Mesendoderm (in vitro differentiated cells): ENCODE measurements at regions not wholly inside any gene's neighbourhood (a gene's known extent, or its start where the extent isn't known, plus 50 kb on each side); places are given as distances from the start of the nearest gene placed in this dataset.

Experiments
- DNase-seq: peaks from one replicate; pipeline ENCODE4 v3.0.0; 2013
- H2AK5ac ChIP-seq: 2 replicates; pipeline ENCODE4 v1.6.1; 2013; ENCODE audit warnings: low read length, inconsistent platforms
- H2BK120ac ChIP-seq: 2 replicates; pipeline ENCODE4 v1.6.1; 2013; ENCODE audit warnings: low read depth, mild to moderate bottlenecking, low read length, moderate library complexity, mixed read lengths
- H2BK15ac ChIP-seq: replicated peaks from 2 replicates; pipeline ENCODE4 v1.6.1; 2013; ENCODE audit warnings: low read depth, mild to moderate bottlenecking, moderate library complexity
- H2BK5ac ChIP-seq: 2 replicates; pipeline ENCODE4 v1.6.1; 2013; ENCODE audit warnings: low read length, inconsistent platforms
- H3K18ac ChIP-seq: 2 replicates; pipeline ENCODE4 v1.6.1; 2013; ENCODE audit warnings: mild to moderate bottlenecking, low read length, mixed read lengths
- H3K23ac ChIP-seq: one replicate; pipeline ENCODE4 v1.6.1; 2013; ENCODE audit warnings: low read length
- H3K27ac ChIP-seq: 2 replicates; pipeline ENCODE4 v1.5.1; 2013; ENCODE audit warnings: low read depth, mild to moderate bottlenecking, inconsistent platforms, low read length, moderate library complexity
- H3K27me3 ChIP-seq: 2 replicates; pipeline ENCODE4 v1.6.1; 2013; ENCODE audit warnings: low read length, control low read depth, mild to moderate bottlenecking, inconsistent platforms; ENCODE audit not compliant: insufficient read depth, poor library complexity
- H3K36me3 ChIP-seq: 2 replicates; pipeline ENCODE4 v1.6.1; 2013; ENCODE audit warnings: low read length, inconsistent platforms; ENCODE audit not compliant: control insufficient read depth, insufficient read depth
- H3K4ac ChIP-seq: one replicate; pipeline ENCODE4 v1.6.1; 2013; ENCODE audit warnings: low read depth, mild to moderate bottlenecking, low read length, moderate library complexity
- H3K4me1 ChIP-seq: 2 replicates; pipeline ENCODE4 v1.6.1; 2013; ENCODE audit warnings: low read depth, low read length, inconsistent platforms; ENCODE audit not compliant: control insufficient read depth
- H3K4me2 ChIP-seq: 2 replicates; pipeline ENCODE4 v1.6.1; 2013; ENCODE audit warnings: low read length
- H3K4me3 ChIP-seq: 2 replicates; pipeline ENCODE4 v1.5.1; 2013; ENCODE audit warnings: mild to moderate bottlenecking, low read length
- H3K56ac ChIP-seq: one replicate; pipeline ENCODE4 v1.6.1; 2013; ENCODE audit warnings: low read length
- H3K79me1 ChIP-seq: 2 replicates; pipeline ENCODE4 v1.6.1; 2013; ENCODE audit warnings: low read length, inconsistent platforms
- H3K79me2 ChIP-seq: 2 replicates; pipeline ENCODE4 v1.6.1; 2013; ENCODE audit warnings: mild to moderate bottlenecking, low read length; ENCODE audit not compliant: control insufficient read depth, insufficient read depth
- H3K9ac ChIP-seq: 2 replicates; pipeline ENCODE4 v1.6.1; 2013; ENCODE audit warnings: low read length, inconsistent platforms
- H4K5ac ChIP-seq: one replicate; pipeline ENCODE4 v1.6.1; 2013; ENCODE audit warnings: low read length
- H4K8ac ChIP-seq: one replicate; pipeline ENCODE4 v1.6.1; 2013; ENCODE audit warnings: low read depth, mild to moderate bottlenecking, control low read depth, low read length, moderate library complexity
- WGBS: extraction: QIAGEN DNeasy Blood & Tissue Kit; methylation state at CpG from one replicate; pipeline ENCODE4 v1.1.7; 2013; ENCODE audit warnings: low lambda C conversion rate, missing lambda C conversion rate; ENCODE audit not compliant: insufficient coverage; ENCODE audit errors: extremely low coverage; 5-methylcytosine and 5-hydroxymethylcytosine counted together

GRCh38 chr21:27139526-27139925 is 172.6 kb upstream of the ADAMTS5 start:
- H3K36me3 ChIP-seq: no peaks in the 10 kb centered on the region
- no peak overlapping the region for H2BK120ac ChIP-seq
- H3K18ac ChIP-seq: no peak overlapping the region
- H3K27ac ChIP-seq: no peak overlapping the region
- H2BK5ac ChIP-seq: no peak overlapping the region
- no peaks in the 10 kb centered on the region for H3K27me3 ChIP-seq
- no peak overlapping the region for H3K56ac ChIP-seq
- no peak overlapping the region for H4K5ac ChIP-seq
- H3K4ac ChIP-seq: no peak overlapping the region
- no peak overlapping the region for H2BK15ac ChIP-seq
- H3K4me2 ChIP-seq: no peak overlapping the region
- no peaks in the 10 kb centered on the region for H3K79me1 ChIP-seq
- H3K4me3 ChIP-seq: no peak overlapping the region
- no peaks in the 10 kb centered on the region for H3K4me1 ChIP-seq
- H3K9ac ChIP-seq: no peak overlapping the region
- no peak overlapping the region for H3K23ac ChIP-seq
- H3K79me2 ChIP-seq: no peaks in the 10 kb centered on the region
- no peak for DNase-seq
- H2AK5ac ChIP-seq: no peak overlapping the region
- no peak overlapping the region for H4K8ac ChIP-seq

DNA sequence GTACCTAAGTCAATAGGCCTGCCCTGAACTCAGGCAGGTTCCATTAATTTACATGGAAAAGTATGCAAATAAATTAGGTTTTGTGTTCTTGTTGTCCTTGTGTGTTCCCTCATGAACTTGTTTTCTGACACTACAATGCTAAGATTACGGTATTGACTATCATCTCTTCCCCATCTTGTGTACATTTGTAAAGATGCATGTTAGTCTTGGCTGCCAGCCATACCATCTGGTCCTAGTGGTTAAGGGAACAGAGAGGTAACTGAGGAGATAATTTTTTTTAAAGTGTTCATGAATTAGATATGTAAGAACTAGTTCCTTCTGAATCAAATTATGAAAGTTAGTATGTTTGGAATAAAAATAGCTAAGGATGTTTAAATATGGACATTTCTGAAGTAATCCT is 167.6 kb upstream of the ADAMTS5 start:
- no peak overlapping the region for H3K4me3 ChIP-seq
- H2BK120ac ChIP-seq: no peak overlapping the region
- H3K23ac ChIP-seq: no peak overlapping the region
- H4K5ac ChIP-seq: no peak overlapping the region
- H3K36me3 ChIP-seq: no peaks in the 10 kb centered on the region
- DNase-seq: no peak
- H4K8ac ChIP-seq: no peak overlapping the region
- H3K79me1 ChIP-seq: no peaks in the 10 kb centered on the region
- WGBS: no CpG with 5 or more reads among the region's 1 CpG
- H3K56ac ChIP-seq: no peak overlapping the region
- H3K27me3 ChIP-seq: no peaks in the 10 kb centered on the region
- H3K4me1 ChIP-seq: no peaks in the 10 kb centered on the region
- H3K79me2 ChIP-seq: no peaks in the 10 kb centered on the region
- H3K27ac ChIP-seq: no peak overlapping the region
- no peak overlapping the region for H3K4me2 ChIP-seq
- no peak overlapping the region for H3K4ac ChIP-seq
- H2BK15ac ChIP-seq: no peak overlapping the region
- H2BK5ac ChIP-seq: no peak overlapping the region
- H2AK5ac ChIP-seq: no peak overlapping the region
- H3K18ac ChIP-seq: no peak overlapping the region
- H3K9ac ChIP-seq: no peak overlapping the region

GRCh38 chr21:27132266-27132665 is 165.4 kb upstream of the ADAMTS5 start:
- Histone ChIP-seq H3K4me3 (no peak overlapping the region), H3K36me3 (no peaks in the 10 kb centered on the region), H4K5ac (no peak overlapping the region), H2BK5ac (no peak overlapping the region), H3K27me3 (no peaks in the 10 kb centered on the region), H2BK15ac (no peak overlapping the region), H2AK5ac (no peak overlapping the region), H3K56ac (no peak overlapping the region), H3K4me1 (no peaks in the 10 kb centered on the region), H3K9ac (no peak overlapping the region), H4K8ac (no peak overlapping the region), H3K79me1 (no peaks in the 10 kb centered on the region), H3K4ac (no peak overlapping the region), H3K4me2 (no peak overlapping the region), H3K27ac (no peak overlapping the region), H3K79me2 (no peaks in the 10 kb centered on the region), H3K23ac (no peak overlapping the region), H2BK120ac (no peak overlapping the region), H3K18ac (no peak overlapping the region)
- WGBS: no CpG with 5 or more reads among the region's 2 CpGs
- peak; percentile 19 for DNase-seq

- H3K27me3 ChIP-seq: no peaks in the 10 kb centered on the region
- no peak overlapping the region for H2AK5ac ChIP-seq
- H3K56ac ChIP-seq: no peak overlapping the region
- no peak overlapping the region for H4K5ac ChIP-seq
- H3K4me1 ChIP-seq: no peaks in the 10 kb centered on the region
- no peaks in the 10 kb centered on the region for H3K79me2 ChIP-seq
- no CpG with 5 or more reads among the region's 3 CpGs for WGBS
- no peak for DNase-seq
- H4K8ac ChIP-seq: no peak overlapping the region
- H2BK120ac ChIP-seq: no peak overlapping the region
- no peaks in the 10 kb centered on the region for H3K79me1 ChIP-seq
- H3K4me3 ChIP-seq: no peak overlapping the region
- H3K23ac ChIP-seq: no peak overlapping the region
- no peak overlapping the region for H3K18ac ChIP-seq
- H3K4ac ChIP-seq: no peak overlapping the region
- no peak overlapping the region for H3K9ac ChIP-seq
- H3K36me3 ChIP-seq: no peaks in the 10 kb centered on the region
- no peak overlapping the region for H3K4me2 ChIP-seq
- H3K27ac ChIP-seq: no peak overlapping the region
- no peak overlapping the region for H2BK5ac ChIP-seq
- no peak overlapping the region for H2BK15ac ChIP-seq
These were observed 163.3 kb upstream of the ADAMTS5 start for GRCh38 chr21:27130154-27130553.

- Histone ChIP-seq H3K4ac (no peak overlapping the region), H3K27ac (no peak overlapping the region), H3K79me2 (no peaks in the 10 kb centered on the region), H3K36me3 (no peaks in the 10 kb centered on the region), H3K18ac (no peak overlapping the region), H2BK120ac (no peak overlapping the region), H3K4me1 (no peaks in the 10 kb centered on the region), H3K9ac (no peak overlapping the region), H4K8ac (no peak overlapping the region), H3K27me3 (no peaks in the 10 kb centered on the region), H3K23ac (no peak overlapping the region), H2BK15ac (no peak overlapping the region), H3K4me2 (no peak overlapping the region), H3K79me1 (no peaks in the 10 kb centered on the region), H4K5ac (no peak overlapping the region), H3K4me3 (no peak overlapping the region), H2AK5ac (no peak overlapping the region), H2BK5ac (no peak overlapping the region), H3K56ac (no peak overlapping the region)
- DNase-seq: no peak
These were observed 162.8 kb upstream of the ADAMTS5 start for GRCh38 chr21:27129694-27130093.

DNA sequence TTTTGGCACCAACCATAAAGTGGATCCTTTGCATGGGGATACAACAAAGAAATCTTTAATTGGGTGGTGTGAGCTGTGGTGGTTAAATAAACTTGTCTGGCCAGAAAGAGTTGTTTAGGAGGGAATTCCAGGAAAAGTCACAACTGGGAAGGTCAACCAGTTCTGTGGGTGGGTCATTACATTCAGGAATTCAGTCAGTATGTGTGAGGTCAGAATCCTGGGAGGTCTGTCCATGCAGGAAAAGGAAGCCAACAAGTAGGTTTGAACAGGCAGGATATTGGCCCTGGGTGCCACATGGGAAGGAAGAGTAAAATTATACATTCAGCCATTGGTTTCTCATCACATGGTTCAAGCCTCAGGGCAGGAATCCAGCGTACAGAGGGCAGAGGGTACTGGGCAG is 162.3 kb upstream of the ADAMTS5 start:
- no peak overlapping the region for H3K4me3 ChIP-seq
- no peak overlapping the region for H3K18ac ChIP-seq
- no peak overlapping the region for H3K56ac ChIP-seq
- H3K9ac ChIP-seq: no peak overlapping the region
- H3K36me3 ChIP-seq: no peaks in the 10 kb centered on the region
- H3K27me3 ChIP-seq: no peaks in the 10 kb centered on the region
- H4K5ac ChIP-seq: no peak overlapping the region
- H3K79me2 ChIP-seq: no peaks in the 10 kb centered on the region
- H3K27ac ChIP-seq: no peak overlapping the region
- H4K8ac ChIP-seq: no peak overlapping the region
- H2AK5ac ChIP-seq: no peak overlapping the region
- no peaks in the 10 kb centered on the region for H3K79me1 ChIP-seq
- H2BK120ac ChIP-seq: no peak overlapping the region
- DNase-seq: peak; percentile 53
- H3K4me2 ChIP-seq: no peak overlapping the region
- no peaks in the 10 kb centered on the region for H3K4me1 ChIP-seq
- H2BK5ac ChIP-seq: no peak overlapping the region
- H3K4ac ChIP-seq: no peak overlapping the region
- no CpG with 5 or more reads among the region's 1 CpG for WGBS
- no peak overlapping the region for H3K23ac ChIP-seq
- no peak overlapping the region for H2BK15ac ChIP-seq
